ENCODE measurements at regions not wholly inside any gene's neighbourhood (a gene's known extent, or its start where the extent isn't known, plus 50 kb on each side); places are given as distances from the start of the nearest gene placed in this dataset.

- Histone ChIP-seq H3K27me3 (ENCODE audit: insufficient read depth, low read length) (no peaks in the 10 kb centered on the region), H2AFZ (ENCODE audit: low read depth, low read length) (no peak overlapping the region), H3K4me3 (ENCODE audit: insufficient read depth, low read depth, low read length) (no peak overlapping the region), H3K4me2 (ENCODE audit: low read length) (no peak overlapping the region), H3K9ac (ENCODE audit: low read length) (no peak overlapping the region), H3K27ac (ENCODE audit: low read depth, low read length) (no peak overlapping the region), H3K79me2 (ENCODE audit: insufficient read depth, low read length) (no peaks in the 10 kb centered on the region), H3K36me3 (ENCODE audit: insufficient read depth, low read length) (no peaks in the 10 kb centered on the region), H4K20me1 (ENCODE audit: insufficient read depth, low read length) (no peaks in the 10 kb centered on the region), H3K9me3 (ENCODE audit: insufficient read depth, low read depth, low read length) (no peaks in the 10 kb centered on the region), H3K4me1 (ENCODE audit: insufficient read depth, low read length) (no peaks in the 10 kb centered on the region)
- peaks cover 2% of the 10 kb centered on the region for H3K4me1 Mint-ChIP-seq (ENCODE audit: low read depth, unreplicated experiment)
- H3K9me3 Mint-ChIP-seq (ENCODE audit: unreplicated experiment), result no peaks in the 10 kb centered on the region
- TF ChIP-seq EZH2 (IDR thresholded peaks at IDR 0.05; ENCODE audit: insufficient read depth, low read length) (no peak), CTCF (IDR thresholded peaks at IDR 0.05; ENCODE audit: insufficient read depth, low read depth, low read length) (no peak)
- peaks cover 61% of the 10 kb centered on the region for H3K27me3 Mint-ChIP-seq (ENCODE audit: low read depth, unreplicated experiment)
- H3K27ac Mint-ChIP-seq (ENCODE audit: unreplicated experiment), result no peak overlapping the region
- no peak overlapping the region for H3K4me3 Mint-ChIP-seq (ENCODE audit: unreplicated experiment)
- FAIRE-seq (no peak), DNase-seq (ENCODE audit: low read depth) (no peak)
- H3K36me3 Mint-ChIP-seq (ENCODE audit: low read depth, unreplicated experiment), result no peaks in the 10 kb centered on the region
Measured at GRCh38 chr20:61109221-61109805, 142.7 kb upstream of the CDH4 start.

- no peaks in the 10 kb centered on the region for H3K9me3 Mint-ChIP-seq (ENCODE audit: unreplicated experiment)
- FAIRE-seq (no peak), DNase-seq (ENCODE audit: low read depth) (no peak)
- no peaks in the 10 kb centered on the region for H3K36me3 ChIP-seq (ENCODE audit: insufficient read depth, low read length)
- H2AFZ ChIP-seq (ENCODE audit: low read depth, low read length), result no peak overlapping the region
- no peak overlapping the region for H3K27ac Mint-ChIP-seq (ENCODE audit: unreplicated experiment)
- H3K4me3 Mint-ChIP-seq (ENCODE audit: unreplicated experiment), result no peak overlapping the region
- H3K36me3 Mint-ChIP-seq (ENCODE audit: low read depth, unreplicated experiment), result no peaks in the 10 kb centered on the region
- no peaks in the 10 kb centered on the region for H3K79me2 ChIP-seq (ENCODE audit: insufficient read depth, low read length)
- H4K20me1 ChIP-seq (ENCODE audit: insufficient read depth, low read length), result no peaks in the 10 kb centered on the region
- no peak overlapping the region for H3K27ac ChIP-seq (ENCODE audit: low read depth, low read length)
- H3K27me3 Mint-ChIP-seq (ENCODE audit: low read depth, unreplicated experiment), result peaks cover 46% of the 10 kb centered on the region
- no peaks in the 10 kb centered on the region for H3K9me3 ChIP-seq (ENCODE audit: insufficient read depth, low read depth, low read length)
- peaks cover 2% of the 10 kb centered on the region for H3K27me3 ChIP-seq (ENCODE audit: insufficient read depth, low read length)
- no peak for TF ChIP-seq EZH2 (IDR thresholded peaks at IDR 0.05; ENCODE audit: insufficient read depth, low read length)
- no peak for TF ChIP-seq CTCF (IDR thresholded peaks at IDR 0.05; ENCODE audit: insufficient read depth, low read depth, low read length)
- H3K4me3 ChIP-seq (ENCODE audit: insufficient read depth, low read depth, low read length), result no peak overlapping the region
- no peak overlapping the region for H3K4me2 ChIP-seq (ENCODE audit: low read length)
- peaks cover 9% of the 10 kb centered on the region for H3K4me1 Mint-ChIP-seq (ENCODE audit: low read depth, unreplicated experiment)
- peaks cover 2% of the 10 kb centered on the region for H3K4me1 ChIP-seq (ENCODE audit: insufficient read depth, low read length)
- H3K9ac ChIP-seq (ENCODE audit: low read length), result no peak overlapping the region
Measured at GRCh38 chr20:61112515-61112914, 139.5 kb upstream of the CDH4 start.

- Mint-ChIP-seq H3K9me3 (ENCODE audit: unreplicated experiment) (no peaks in the 10 kb centered on the region), H3K27ac (ENCODE audit: unreplicated experiment) (no peak overlapping the region), H3K4me1 (ENCODE audit: low read depth, unreplicated experiment) (peaks cover 18% of the 10 kb centered on the region), H3K4me3 (ENCODE audit: unreplicated experiment) (no peak overlapping the region), H3K27me3 (ENCODE audit: low read depth, unreplicated experiment) (peaks cover 39% of the 10 kb centered on the region), H3K36me3 (ENCODE audit: low read depth, unreplicated experiment) (no peaks in the 10 kb centered on the region)
- H2AFZ ChIP-seq (ENCODE audit: low read depth, low read length), result no peak overlapping the region
- no peak overlapping the region for H3K27ac ChIP-seq (ENCODE audit: low read depth, low read length)
- FAIRE-seq (no peak), DNase-seq (ENCODE audit: low read depth) (no peak)
- H3K79me2 ChIP-seq (ENCODE audit: insufficient read depth, low read length), result no peaks in the 10 kb centered on the region
- H4K20me1 ChIP-seq (ENCODE audit: insufficient read depth, low read length), result no peaks in the 10 kb centered on the region
- no peak overlapping the region for H3K4me3 ChIP-seq (ENCODE audit: insufficient read depth, low read depth, low read length)
- H3K9me3 ChIP-seq (ENCODE audit: insufficient read depth, low read depth, low read length), result no peaks in the 10 kb centered on the region
- H3K4me1 ChIP-seq (ENCODE audit: insufficient read depth, low read length), result peaks cover 15% of the 10 kb centered on the region
- TF ChIP-seq EZH2 (IDR thresholded peaks at IDR 0.05; ENCODE audit: insufficient read depth, low read length), result no peak
- TF ChIP-seq CTCF (IDR thresholded peaks at IDR 0.05; ENCODE audit: insufficient read depth, low read depth, low read length), result no peak
- H3K36me3 ChIP-seq (ENCODE audit: insufficient read depth, low read length), result no peaks in the 10 kb centered on the region
- peaks cover 2% of the 10 kb centered on the region for H3K27me3 ChIP-seq (ENCODE audit: insufficient read depth, low read length)
- H3K4me2 ChIP-seq (ENCODE audit: low read length), result no peak overlapping the region
- H3K9ac ChIP-seq (ENCODE audit: low read length), result no peak overlapping the region
Measured at GRCh38 chr20:61113731-61114130, 138.3 kb upstream of the CDH4 start.

All from astrocyte (in vitro differentiated cells and primary cell).